ENCODE measurements at regions not wholly inside any gene's neighbourhood (a gene's known extent, or its start where the extent isn't known, plus 50 kb on each side); places are given as distances from the start of the nearest gene placed in this dataset.

- TF ChIP-seq CTCF (IDR thresholded peaks at IDR 0.05; ENCODE audit: unreplicated experiment), result no peak
- Mint-ChIP-seq H3K4me1 (ENCODE audit: low read depth) (peaks cover 12% of the 10 kb centered on the region), H3K27ac (no peak overlapping the region), H3K36me3 (ENCODE audit: insufficient read depth) (no peaks in the 10 kb centered on the region), H3K27me3 (no peaks in the 10 kb centered on the region), H3K4me3 (ENCODE audit: low read depth) (no peak overlapping the region), H3K9me3 (ENCODE audit: low read depth) (no peaks in the 10 kb centered on the region)
- no peak for DNase-seq (ENCODE audit: low spot score, unreplicated experiment)
These were observed 75.2 kb downstream of the ESM1 start for GRCh38 chr5:54909911-54910870.

- peaks cover 20% of the 10 kb centered on the region for H3K4me1 Mint-ChIP-seq (ENCODE audit: low read depth)
- no peak for DNase-seq (ENCODE audit: low spot score, unreplicated experiment)
- H3K27me3 Mint-ChIP-seq, result no peaks in the 10 kb centered on the region
- H3K27ac Mint-ChIP-seq, result peak overlapping the region; percentile 31
- H3K4me3 Mint-ChIP-seq (ENCODE audit: low read depth), result no peak overlapping the region
- TF ChIP-seq CTCF (IDR thresholded peaks at IDR 0.05; ENCODE audit: unreplicated experiment), result no peak
- no peaks in the 10 kb centered on the region for H3K36me3 Mint-ChIP-seq (ENCODE audit: insufficient read depth)
- no peaks in the 10 kb centered on the region for H3K9me3 Mint-ChIP-seq (ENCODE audit: low read depth)
These were observed 76.4 kb downstream of the ESM1 start for GRCh38 chr5:54908774-54909525.

GRCh38 chr5:54905942-54906537 lies 79.4 kb downstream of the ESM1 start:
- H3K36me3 Mint-ChIP-seq (ENCODE audit: insufficient read depth), result no peaks in the 10 kb centered on the region
- H3K4me3 Mint-ChIP-seq (ENCODE audit: low read depth), result no peak overlapping the region
- no peak overlapping the region for H3K27ac Mint-ChIP-seq
- peaks cover 6% of the 10 kb centered on the region for H3K27me3 Mint-ChIP-seq
- no peaks in the 10 kb centered on the region for H3K9me3 Mint-ChIP-seq (ENCODE audit: low read depth)
- DNase-seq (ENCODE audit: low spot score, unreplicated experiment), result peak; percentile 38
- peaks cover 24% of the 10 kb centered on the region for H3K4me1 Mint-ChIP-seq (ENCODE audit: low read depth)
- peak; percentile 81 for TF ChIP-seq CTCF (IDR thresholded peaks at IDR 0.05; ENCODE audit: unreplicated experiment)

- no peak for DNase-seq (ENCODE audit: low spot score, unreplicated experiment)
- Mint-ChIP-seq H3K27me3 (peaks cover 7% of the 10 kb centered on the region), H3K27ac (no peak overlapping the region), H3K9me3 (ENCODE audit: low read depth) (no peaks in the 10 kb centered on the region), H3K4me1 (ENCODE audit: low read depth) (peaks cover 24% of the 10 kb centered on the region), H3K4me3 (ENCODE audit: low read depth) (no peak overlapping the region), H3K36me3 (ENCODE audit: insufficient read depth) (no peaks in the 10 kb centered on the region)
- TF ChIP-seq CTCF (IDR thresholded peaks at IDR 0.05; ENCODE audit: unreplicated experiment), result no peak
These were observed 80.1 kb downstream of the ESM1 start for GRCh38 chr5:54905246-54905795.

- no peak overlapping the region for H3K27ac Mint-ChIP-seq
- DNase-seq (ENCODE audit: low spot score, unreplicated experiment), result no peak
- no peak overlapping the region for H3K4me3 Mint-ChIP-seq (ENCODE audit: low read depth)
- no peaks in the 10 kb centered on the region for H3K36me3 Mint-ChIP-seq (ENCODE audit: insufficient read depth)
- peaks cover 11% of the 10 kb centered on the region for H3K27me3 Mint-ChIP-seq
- peak; percentile 68 for TF ChIP-seq CTCF (IDR thresholded peaks at IDR 0.05; ENCODE audit: unreplicated experiment)
- no peaks in the 10 kb centered on the region for H3K9me3 Mint-ChIP-seq (ENCODE audit: low read depth)
- H3K4me1 Mint-ChIP-seq (ENCODE audit: low read depth), result peaks cover 24% of the 10 kb centered on the region
These were observed 81.0 kb downstream of the ESM1 start for GRCh38 chr5:54904425-54904824.
